K562 (cell line): ENCODE measurements at regions not wholly inside any gene's neighbourhood (a gene's known extent, or its start where the extent isn't known, plus 50 kb on each side); places are given as distances from the start of the nearest gene placed in this dataset.

Experiments used
- JUNB ChIP-seq: fragments of 450-650 bp; formaldehyde crosslinking; conservative IDR thresholded peaks from 2 replicates; pipeline ENCODE4 v1.4.0; 2020; ENCODE audit warnings: mild to moderate bottlenecking
- SP1 ChIP-seq: sonication (generic); formaldehyde crosslinking; IDR thresholded peaks from 2 replicates; pipeline ENCODE4 v1.8.1; 2022; ENCODE audit warnings: mild to moderate bottlenecking, missing genetic modification reagents
- TARDBP ChIP-seq: fragments of 450-650 bp; IDR thresholded peaks from 2 replicates; pipeline ENCODE4 v1.6.1; 2016

DNA sequence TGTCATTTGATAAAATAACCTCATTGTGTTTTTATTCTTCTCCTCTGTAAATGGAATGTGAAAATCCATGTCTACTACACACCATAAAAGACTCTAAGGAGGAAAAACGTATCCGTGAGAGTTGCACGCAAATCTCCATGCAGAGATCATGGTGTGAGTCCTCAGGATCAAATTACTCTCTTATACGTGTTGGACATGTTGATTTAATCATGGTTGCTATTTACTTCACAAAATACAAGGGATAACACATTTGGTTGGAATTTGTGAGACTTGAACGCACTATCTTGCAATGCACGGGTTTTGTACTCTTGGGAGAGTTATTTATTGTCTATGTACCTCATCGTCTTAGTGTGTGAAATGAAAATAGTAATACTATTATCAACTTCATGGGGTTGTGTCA, 128.0 kb upstream of the RASSF8 start:
- TF ChIP-seq TARDBP (no peak), JUNB (CRISPR knock-in tag) (no peak), SP1 (CRISPR knock-in tag) (no peak)
